Right kidney (tissue), 1 donor: ENCODE measurements at regions not wholly inside any gene's neighbourhood (a gene's known extent, or its start where the extent isn't known, plus 50 kb on each side); places are given as distances from the start of the nearest gene placed in this dataset.
"Not testable (repeated sequence)": the region's sequence is repeated elsewhere in the genome, so short reads cannot be mapped to it uniquely, and the experiment has no call there.

Experiments
- DNase-seq: peaks from one replicate; pipeline ENCODE4 v3.0.0-alpha.2; 2016

DNA sequence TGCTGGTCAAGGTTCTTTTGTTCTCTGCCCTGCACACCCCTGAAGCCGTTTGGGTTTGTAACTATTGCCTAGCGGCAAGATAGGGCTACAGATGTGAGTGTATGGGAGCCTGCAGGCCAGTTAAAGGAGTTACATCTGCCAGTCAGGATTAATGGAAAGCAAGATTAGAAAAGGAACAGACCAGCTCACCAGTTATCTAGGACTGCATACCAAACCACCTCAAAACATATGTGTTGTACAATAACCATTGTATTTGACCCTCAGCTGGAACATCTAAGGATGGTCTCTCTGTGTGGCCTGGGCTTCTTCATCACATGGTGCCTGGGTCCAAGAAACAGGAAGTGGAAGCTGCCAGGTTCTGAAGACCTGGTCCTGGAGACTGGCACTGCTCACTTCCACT lies 52.5 kb upstream of the FBXO28 start:
- no peak for DNase-seq

DNA sequence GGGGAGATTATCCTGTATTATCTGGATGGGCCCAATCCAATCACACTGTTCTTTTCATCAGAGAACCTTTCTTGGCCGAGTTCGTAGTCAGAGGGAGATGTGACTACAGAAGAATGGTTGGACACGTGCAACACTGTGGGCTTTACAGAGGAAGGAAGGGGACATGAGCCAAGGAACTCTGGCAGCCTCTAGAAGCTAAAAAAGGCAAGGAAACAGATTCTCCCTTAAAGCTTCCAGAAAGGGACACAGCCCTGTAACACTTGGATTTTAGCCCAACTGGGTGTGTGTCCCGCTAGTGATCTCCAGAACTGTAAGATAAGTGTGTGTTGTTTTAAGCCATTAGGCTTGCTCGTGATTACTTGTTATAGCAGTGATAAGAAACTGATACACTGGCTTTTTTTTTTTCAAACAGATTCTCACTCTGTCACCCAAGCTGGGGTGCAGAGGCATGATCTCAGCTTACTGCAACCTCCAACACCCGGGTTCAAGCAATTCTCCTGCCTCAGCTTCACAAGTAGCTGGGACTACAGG lies 53.9 kb upstream of the FBXO28 start:
- no peak for DNase-seq

GRCh38 chr1:224058303-224058702 lies 55.6 kb upstream of the FBXO28 start:
- no peak for DNase-seq

DNA sequence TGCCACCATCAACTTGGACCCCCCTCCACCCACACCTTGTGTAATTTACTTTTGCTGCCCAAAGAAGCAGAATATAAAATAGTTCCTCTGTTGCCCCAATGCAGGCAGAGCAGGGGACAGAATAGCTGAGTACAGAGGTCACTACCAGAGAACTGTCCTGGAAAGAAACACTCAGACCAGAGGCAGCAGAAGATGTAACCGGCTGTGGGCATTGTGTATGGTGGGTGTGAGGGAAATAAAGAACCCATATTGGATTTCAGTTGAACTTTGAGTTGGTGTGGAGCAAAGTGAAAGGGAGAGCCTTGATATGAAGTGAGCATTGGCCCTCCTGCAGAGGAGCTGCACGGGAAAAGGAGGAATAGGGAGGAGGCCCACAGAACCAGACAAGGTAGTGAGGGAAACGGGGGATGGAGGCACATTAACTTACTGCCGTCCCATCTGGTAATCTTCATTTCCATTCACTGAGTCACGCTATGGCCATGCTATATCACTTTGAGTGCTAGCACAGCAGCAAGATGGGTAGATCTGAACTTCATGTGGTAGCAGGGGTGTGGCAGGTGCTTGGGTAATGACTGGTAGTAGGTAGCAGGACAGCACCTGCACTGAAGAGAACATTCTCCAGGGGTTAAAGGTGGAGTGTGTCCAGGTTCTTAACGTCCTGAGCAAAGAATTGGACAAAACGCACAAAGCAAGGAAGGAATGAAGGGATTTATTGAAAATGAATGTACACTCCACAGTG lies 56.3 kb upstream of the FBXO28 start:
- no peak for DNase-seq

DNA sequence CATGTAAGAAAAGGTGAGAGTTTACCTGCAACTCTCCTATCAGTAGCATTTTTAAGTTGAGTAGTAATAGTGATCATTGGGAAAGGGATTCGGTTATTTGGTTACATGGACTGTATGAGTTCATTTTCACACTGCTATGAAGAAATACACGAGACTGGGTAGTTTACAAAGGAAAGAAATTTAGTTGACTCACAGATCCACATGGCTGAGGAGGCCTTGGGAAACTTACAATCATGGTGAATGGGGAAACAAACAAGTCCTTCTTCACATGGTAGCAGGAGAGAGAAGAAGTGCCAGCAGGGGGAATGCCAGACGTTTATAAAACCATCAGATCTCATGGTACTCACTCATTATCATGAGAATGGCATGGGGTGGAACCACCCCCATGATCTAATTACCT lies 59.3 kb upstream of the FBXO28 start:
- no peak for DNase-seq

DNA sequence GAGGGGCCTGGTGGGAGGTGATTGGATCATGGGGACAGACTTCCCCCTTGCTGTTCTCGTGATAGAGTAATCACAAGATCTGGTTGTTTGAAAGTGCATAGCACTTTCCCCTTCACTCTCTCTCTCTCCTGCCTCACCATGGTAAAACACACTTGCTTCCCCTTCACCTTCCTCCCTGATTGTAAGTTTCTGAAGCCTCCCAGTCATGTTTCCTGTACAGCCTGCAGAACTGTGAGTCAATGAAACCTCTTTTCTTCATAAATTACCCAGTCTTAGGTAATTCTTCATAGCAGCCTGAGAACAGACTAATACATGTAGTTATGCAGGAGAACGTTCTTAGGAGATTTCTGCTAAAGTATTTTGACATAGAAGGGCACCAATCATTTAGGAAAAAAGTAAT lies 59.9 kb upstream of the FBXO28 start:
- no peak for DNase-seq

GRCh38 chr1:224053456-224053855 lies 60.5 kb upstream of the FBXO28 start:
- no peak for DNase-seq

DNA sequence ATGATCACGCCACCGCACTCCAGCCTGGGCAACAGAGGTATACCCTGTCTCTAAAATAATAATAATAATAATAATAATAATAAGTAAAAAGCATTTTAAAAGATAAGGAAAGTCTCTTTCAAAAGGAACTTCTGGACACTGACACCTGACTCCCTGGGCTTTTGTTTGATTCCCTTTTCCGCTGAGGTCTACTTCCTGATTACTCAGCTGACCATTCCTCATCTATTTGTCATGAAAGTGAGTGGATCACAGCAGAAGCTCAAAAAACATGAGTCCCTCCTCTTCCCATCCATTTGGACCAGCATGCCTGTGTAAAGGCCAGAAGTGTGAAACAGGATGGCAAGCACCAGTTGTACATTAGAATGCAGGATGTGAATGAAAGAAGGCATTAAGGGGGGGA lies 61.1 kb upstream of the FBXO28 start:
- DNase-seq: no peak

- DNase-seq: not testable (repeated sequence)
Measured at GRCh38 chr1:224051782-224052181, 62.1 kb upstream of the FBXO28 start.

DNA sequence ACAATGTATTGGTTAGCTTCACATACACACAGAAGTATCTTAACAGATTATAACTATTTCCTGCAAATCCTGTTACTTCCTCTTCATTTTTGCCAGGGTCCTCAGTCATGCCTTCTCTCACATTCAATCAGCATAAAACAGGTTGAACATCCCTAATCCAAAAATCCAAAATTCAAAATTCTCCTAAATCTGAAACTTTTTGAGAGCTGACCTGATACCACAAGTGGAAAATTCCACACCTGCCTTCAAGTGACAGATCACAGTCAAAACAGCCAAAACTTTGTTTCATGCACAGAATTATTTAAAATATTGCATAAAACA lies 62.9 kb upstream of the FBXO28 start:
- no peak for DNase-seq

GRCh38 chr1:224047538-224047937 lies 66.4 kb upstream of the FBXO28 start:
- DNase-seq: no peak

GRCh38 chr1:224045556-224045955 lies 68.4 kb upstream of the FBXO28 start:
- no peak for DNase-seq

GRCh38 chr1:224044420-224044819 lies 69.5 kb upstream of the FBXO28 start:
- DNase-seq: no peak

DNA sequence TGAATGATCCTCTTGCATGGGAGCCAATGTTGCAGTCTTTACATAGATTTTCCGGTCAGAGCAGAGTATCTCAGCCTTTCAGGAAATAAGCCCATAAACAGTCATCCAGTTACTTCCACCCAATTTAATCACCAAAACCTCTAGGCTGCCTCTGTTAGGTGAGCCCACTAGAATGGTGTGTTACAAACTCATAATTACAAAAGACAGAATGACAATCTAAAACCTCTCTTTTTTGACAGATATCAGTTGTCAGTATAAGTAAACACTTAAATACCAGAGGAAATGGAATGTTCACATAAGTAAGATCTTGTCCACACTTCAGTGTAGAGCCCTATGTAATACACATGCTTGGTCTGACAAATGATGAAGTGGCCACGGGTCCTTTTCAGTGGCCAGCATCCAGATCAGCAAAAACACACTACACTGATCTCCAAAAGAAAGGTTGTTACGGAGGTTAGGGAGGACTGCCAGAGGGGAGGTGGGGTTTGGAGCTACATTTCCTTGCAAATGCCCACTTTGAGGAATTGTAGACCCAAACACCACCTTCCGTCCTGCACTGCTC lies 71.3 kb upstream of the FBXO28 start:
- DNase-seq: no peak

DNA sequence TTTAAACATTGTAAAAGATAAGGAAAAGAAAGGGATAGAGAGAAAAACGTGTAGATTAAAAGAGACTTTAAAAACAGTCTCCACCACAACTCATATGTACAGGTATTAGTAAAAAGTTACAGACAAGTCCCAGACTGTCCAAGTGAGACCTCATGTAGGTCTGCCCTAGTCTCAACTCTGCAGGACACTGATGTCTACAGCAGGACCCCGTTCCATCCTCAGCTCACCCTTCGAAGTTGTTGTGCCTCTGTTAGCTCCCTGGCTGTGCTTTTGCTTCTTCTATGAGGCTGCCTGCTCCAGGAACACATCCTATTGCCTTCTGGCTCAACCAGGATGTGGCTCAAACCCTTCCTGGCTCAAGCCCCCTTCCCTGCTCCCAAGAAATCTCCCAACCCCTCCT lies 72.9 kb upstream of the FBXO28 start:
- DNase-seq: no peak

GRCh38 chr1:224040423-224040822 lies 73.5 kb upstream of the FBXO28 start:
- DNase-seq: not testable (repeated sequence)

- DNase-seq: not testable (repeated sequence)
Measured at GRCh38 chr1:224040006-224040405, 73.9 kb upstream of the FBXO28 start.

- not testable (repeated sequence) for DNase-seq
Measured at GRCh38 chr1:224038832-224039231, 75.1 kb upstream of the FBXO28 start.

DNA sequence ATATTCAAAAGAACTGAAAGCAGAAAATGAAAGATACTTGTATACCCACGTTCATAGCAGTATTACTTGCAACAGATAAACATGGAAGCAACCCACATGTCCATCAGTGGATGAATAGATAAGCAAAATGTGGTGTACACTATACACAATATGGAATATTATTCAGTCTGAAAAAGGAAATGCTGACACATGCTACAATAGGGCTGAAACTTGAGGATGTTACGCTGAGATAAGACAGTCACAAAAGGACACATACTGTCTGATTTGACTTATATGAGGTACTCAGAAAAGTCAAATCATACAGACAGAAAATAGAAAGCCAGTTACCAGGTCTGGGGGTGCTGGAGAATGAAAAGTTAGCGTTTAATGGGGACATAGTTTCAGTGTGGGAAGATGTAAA lies 76.5 kb upstream of the FBXO28 start:
- DNase-seq: not testable (repeated sequence)

GRCh38 chr1:224032608-224033276 lies 81.2 kb upstream of the FBXO28 start:
- not testable (repeated sequence) for DNase-seq

DNA sequence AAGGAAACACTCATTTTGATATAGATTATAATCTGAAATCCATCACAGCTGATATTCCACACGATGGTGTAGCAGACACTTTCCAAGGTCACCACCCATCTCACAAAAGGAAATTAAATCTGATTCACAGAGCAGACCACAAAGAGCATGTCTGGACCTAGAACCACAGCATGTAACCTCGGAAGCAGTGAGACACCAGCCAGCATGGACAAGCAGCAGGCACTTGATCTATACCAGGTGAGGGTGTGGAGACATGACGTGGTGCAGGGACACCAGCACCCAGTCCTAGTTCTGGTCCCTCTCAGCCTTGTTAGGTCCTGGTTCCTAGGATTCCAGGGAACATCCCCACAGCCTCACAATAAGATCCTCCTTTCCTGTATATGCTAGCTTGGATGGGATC lies 81.9 kb upstream of the FBXO28 start:
- DNase-seq: not testable (repeated sequence)

- not testable (repeated sequence) for DNase-seq
Measured at GRCh38 chr1:224030257-224030656, 83.7 kb upstream of the FBXO28 start.

DNA sequence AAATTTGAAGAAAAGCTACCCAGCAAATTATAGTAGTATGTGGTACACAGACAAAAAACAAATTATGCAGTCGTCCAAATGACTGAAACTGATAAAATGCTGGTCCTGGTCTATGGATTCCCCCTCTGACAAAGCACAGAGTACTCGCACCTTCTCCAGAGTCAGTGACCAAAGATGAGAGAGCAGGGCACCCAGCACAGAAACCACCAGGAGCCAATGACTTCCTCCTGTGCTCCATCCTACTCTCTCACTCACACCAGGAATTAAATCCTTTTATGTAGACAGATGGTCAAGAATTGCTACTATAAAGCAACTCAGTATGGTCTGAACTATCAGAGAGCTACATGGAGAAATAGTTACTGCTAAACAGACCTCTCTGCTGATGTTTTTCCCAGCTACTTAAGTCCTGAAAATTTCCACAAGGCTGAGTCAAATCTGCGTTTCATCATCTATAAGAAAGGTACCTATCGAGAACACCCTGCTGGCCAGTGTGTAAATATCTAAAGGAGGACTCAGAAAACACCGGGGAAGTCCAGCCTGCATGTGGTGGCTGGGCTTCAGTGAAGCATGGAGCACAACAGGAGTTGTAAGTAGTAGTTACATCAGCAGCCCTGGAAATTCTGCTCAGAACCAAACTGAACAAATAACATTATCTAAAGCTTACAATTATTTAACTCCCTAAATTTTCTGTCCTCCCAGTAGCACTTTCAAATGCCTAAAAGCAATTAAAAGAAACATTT lies 84.5 kb upstream of the FBXO28 start:
- DNase-seq: not testable (repeated sequence)
